GM19438 (cell line): ENCODE measurements at regions not wholly inside any gene's neighbourhood (a gene's known extent, or its start where the extent isn't known, plus 50 kb on each side); places are given as distances from the start of the nearest gene placed in this dataset.
A peak's percentile ranks its signal among the peaks of the same experiment; 100 is the strongest.
"Not testable (repeated sequence)": the region's sequence is repeated elsewhere in the genome, so short reads cannot be mapped to it uniquely, and the experiment has no call there.

Experiments used
- ATAC-seq: cut with Tn5 transposase; IDR thresholded peaks from one replicate; pipeline ENCODE4 v1.9.1; 2021; ENCODE audit warnings: low read depth; ENCODE audit not compliant: unreplicated experiment

GRCh38 chr7:39824456-39825200, 125.4 kb upstream of the CDK13 start:
- ATAC-seq = no peak

GRCh38 chr7:39825401-39825980, 124.6 kb upstream of the CDK13 start:
- no peak for ATAC-seq

GRCh38 chr7:39826166-39826565, 123.9 kb upstream of the CDK13 start:
- no peak for ATAC-seq

- ATAC-seq = no peak
These were observed 122.5 kb upstream of the CDK13 start for GRCh38 chr7:39827571-39827970.

GRCh38 chr7:39829028-39829427, 121.0 kb upstream of the CDK13 start:
- no peak for ATAC-seq

- no peak for ATAC-seq
These were observed 117.5 kb upstream of the CDK13 start for GRCh38 chr7:39832519-39833085.

GRCh38 chr7:39833180-39833799, 116.8 kb upstream of the CDK13 start:
- not testable (repeated sequence) for ATAC-seq

GRCh38 chr7:39833865-39834634, 116.0 kb upstream of the CDK13 start:
- ATAC-seq = not testable (repeated sequence)

GRCh38 chr7:39838326-39838725, 111.7 kb upstream of the CDK13 start:
- no peak for ATAC-seq

- ATAC-seq = no peak
These were observed 105.0 kb upstream of the CDK13 start for GRCh38 chr7:39845006-39845405.

- no peak for ATAC-seq
These were observed 102.8 kb upstream of the CDK13 start for GRCh38 chr7:39847227-39847626.

- ATAC-seq = no peak
These were observed 98.5 kb upstream of the CDK13 start for GRCh38 chr7:39851466-39852045.

- peak; percentile 66 for ATAC-seq
These were observed 95.3 kb upstream of the CDK13 start for GRCh38 chr7:39854616-39855324.

- no peak for ATAC-seq
These were observed 94.8 kb upstream of the CDK13 start for GRCh38 chr7:39855325-39855674.

- not testable (repeated sequence) for ATAC-seq
These were observed 86.3 kb upstream of the CDK13 start for GRCh38 chr7:39863675-39864322.

GRCh38 chr7:39869888-39870522, 80.1 kb upstream of the CDK13 start:
- not testable (repeated sequence) for ATAC-seq

GRCh38 chr7:39871610-39872009, 78.4 kb upstream of the CDK13 start:
- ATAC-seq = not testable (repeated sequence)

- ATAC-seq = no peak
These were observed 69.5 kb upstream of the CDK13 start for GRCh38 chr7:39880556-39880955.
